Loucy (cell line): ENCODE measurements at regions not wholly inside any gene's neighbourhood (a gene's known extent, or its start where the extent isn't known, plus 50 kb on each side); places are given as distances from the start of the nearest gene placed in this dataset.

Source experiments
- EZH2phosphoT487 ChIP-seq: fragments of 200-600 bp; IDR thresholded peaks from 2 replicates; pipeline ENCODE4 v1.6.1; 2018; ENCODE audit warnings: antibody characterized with exemption, mild to moderate bottlenecking, moderate library complexity, borderline replicate concordance
- TF ChIP-seq, protein P1 (sequence below): fragments of 200-600 bp; sonication (generic); conservative IDR thresholded peaks from 2 replicates; pipeline ENCODE4 v1.5.1; 2014; ENCODE audit warnings: mild to moderate bottlenecking, antibody characterized with exemption, low read length

DNA sequence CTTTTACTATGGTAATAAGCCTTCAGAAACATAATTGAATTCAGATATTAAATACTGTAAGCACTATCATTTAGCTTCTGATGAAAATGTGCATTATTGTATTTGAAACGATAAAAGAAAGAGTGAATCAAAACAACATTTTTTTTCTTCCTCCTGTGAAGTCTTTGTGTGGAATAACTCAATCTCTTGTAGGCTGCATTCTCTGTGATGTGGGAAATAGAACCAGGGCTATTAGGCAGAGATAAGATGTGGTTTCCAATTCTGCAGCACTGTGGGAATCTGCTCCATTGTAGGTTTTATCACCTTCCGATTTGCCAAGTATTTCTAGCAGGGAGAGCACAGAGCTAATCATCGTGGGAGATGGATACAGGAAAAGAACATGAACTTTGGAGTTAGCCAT, 624.5 kb downstream of the RBFOX1 start:
- TF ChIP-seq, protein P1, sequence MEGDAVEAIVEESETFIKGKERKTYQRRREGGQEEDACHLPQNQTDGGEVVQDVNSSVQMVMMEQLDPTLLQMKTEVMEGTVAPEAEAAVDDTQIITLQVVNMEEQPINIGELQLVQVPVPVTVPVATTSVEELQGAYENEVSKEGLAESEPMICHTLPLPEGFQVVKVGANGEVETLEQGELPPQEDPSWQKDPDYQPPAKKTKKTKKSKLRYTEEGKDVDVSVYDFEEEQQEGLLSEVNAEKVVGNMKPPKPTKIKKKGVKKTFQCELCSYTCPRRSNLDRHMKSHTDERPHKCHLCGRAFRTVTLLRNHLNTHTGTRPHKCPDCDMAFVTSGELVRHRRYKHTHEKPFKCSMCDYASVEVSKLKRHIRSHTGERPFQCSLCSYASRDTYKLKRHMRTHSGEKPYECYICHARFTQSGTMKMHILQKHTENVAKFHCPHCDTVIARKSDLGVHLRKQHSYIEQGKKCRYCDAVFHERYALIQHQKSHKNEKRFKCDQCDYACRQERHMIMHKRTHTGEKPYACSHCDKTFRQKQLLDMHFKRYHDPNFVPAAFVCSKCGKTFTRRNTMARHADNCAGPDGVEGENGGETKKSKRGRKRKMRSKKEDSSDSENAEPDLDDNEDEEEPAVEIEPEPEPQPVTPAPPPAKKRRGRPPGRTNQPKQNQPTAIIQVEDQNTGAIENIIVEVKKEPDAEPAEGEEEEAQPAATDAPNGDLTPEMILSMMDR: no peak
- TF ChIP-seq EZH2phosphoT487: no peak
